AG04449 (cell line): ENCODE measurements at regions not wholly inside any gene's neighbourhood (a gene's known extent, or its start where the extent isn't known, plus 50 kb on each side); places are given as distances from the start of the nearest gene placed in this dataset.

Source experiments
- CTCF ChIA-PET: fragments of 350-600 bp; formaldehyde crosslinking; extraction: SDS; loops from one replicate; lab custom pipeline; 2021; ENCODE audit warnings: antibody characterized with exemption; lab: Yijun Ruan, JAX
- POLR2A ChIA-PET: fragments of 400-600, 350-600 bp; formaldehyde crosslinking; extraction: SDS; loops from one replicate; lab custom pipeline; 2020; ENCODE audit warnings: antibody characterized with exemption, inconsistent platforms; lab: Yijun Ruan, JAX
- DNase-seq: peaks from one replicate; pipeline ENCODE4 v3.0.0-alpha.2; 2010; ENCODE audit warnings: low read depth, low spot score
- H3K4me3 ChIP-seq: 2 replicates; pipeline ENCODE4 v1.5.1; 2011; ENCODE audit warnings: low read depth, mild to moderate bottlenecking, control low read depth, low read length
- TF ChIP-seq, protein P1 (sequence below): IDR thresholded peaks from one replicate; pipeline ENCODE4 v1.5.1; 2011; ENCODE audit warnings: mild to moderate bottlenecking, moderate library complexity, low read length, control low read depth, inconsistent platforms; ENCODE audit not compliant: insufficient read depth; ENCODE audit errors: missing control alignments

DNA sequence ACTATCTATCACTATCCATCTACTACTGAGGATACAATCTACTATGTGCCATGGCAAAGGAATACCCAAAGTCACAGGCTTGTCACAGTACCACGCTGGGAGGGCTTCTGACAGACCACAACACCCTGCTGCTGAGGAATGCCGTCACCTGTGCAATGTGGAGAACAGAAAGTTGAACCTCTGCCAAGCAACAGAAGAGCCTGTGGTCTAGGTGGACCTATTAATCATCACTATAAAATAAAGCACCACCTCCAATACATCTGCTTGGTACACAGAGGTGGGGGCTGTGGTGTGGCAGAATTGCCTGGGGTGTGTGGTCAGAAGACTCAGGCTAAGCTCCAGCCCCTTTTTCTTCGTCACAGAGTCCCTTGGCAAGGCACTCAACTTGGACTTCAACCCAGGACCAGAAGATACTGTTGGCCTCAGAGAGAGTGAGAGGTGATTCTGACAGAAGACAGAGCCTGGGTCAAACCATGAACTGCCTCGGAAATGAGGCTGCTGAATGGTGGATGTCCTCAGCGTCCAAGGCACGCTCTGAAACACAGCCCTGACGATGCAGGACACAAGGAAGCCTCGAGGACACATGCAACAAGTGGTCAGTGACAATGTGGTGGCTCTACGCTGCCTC is 189.4 kb upstream of the CHRNA7 start:
- ChIA-PET CTCF (no interaction called here), POLR2A (no interaction called here)
- TF ChIP-seq, protein P1, sequence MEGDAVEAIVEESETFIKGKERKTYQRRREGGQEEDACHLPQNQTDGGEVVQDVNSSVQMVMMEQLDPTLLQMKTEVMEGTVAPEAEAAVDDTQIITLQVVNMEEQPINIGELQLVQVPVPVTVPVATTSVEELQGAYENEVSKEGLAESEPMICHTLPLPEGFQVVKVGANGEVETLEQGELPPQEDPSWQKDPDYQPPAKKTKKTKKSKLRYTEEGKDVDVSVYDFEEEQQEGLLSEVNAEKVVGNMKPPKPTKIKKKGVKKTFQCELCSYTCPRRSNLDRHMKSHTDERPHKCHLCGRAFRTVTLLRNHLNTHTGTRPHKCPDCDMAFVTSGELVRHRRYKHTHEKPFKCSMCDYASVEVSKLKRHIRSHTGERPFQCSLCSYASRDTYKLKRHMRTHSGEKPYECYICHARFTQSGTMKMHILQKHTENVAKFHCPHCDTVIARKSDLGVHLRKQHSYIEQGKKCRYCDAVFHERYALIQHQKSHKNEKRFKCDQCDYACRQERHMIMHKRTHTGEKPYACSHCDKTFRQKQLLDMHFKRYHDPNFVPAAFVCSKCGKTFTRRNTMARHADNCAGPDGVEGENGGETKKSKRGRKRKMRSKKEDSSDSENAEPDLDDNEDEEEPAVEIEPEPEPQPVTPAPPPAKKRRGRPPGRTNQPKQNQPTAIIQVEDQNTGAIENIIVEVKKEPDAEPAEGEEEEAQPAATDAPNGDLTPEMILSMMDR = no peak
- no peak overlapping the region for H3K4me3 ChIP-seq
- DNase-seq = no peak

DNA sequence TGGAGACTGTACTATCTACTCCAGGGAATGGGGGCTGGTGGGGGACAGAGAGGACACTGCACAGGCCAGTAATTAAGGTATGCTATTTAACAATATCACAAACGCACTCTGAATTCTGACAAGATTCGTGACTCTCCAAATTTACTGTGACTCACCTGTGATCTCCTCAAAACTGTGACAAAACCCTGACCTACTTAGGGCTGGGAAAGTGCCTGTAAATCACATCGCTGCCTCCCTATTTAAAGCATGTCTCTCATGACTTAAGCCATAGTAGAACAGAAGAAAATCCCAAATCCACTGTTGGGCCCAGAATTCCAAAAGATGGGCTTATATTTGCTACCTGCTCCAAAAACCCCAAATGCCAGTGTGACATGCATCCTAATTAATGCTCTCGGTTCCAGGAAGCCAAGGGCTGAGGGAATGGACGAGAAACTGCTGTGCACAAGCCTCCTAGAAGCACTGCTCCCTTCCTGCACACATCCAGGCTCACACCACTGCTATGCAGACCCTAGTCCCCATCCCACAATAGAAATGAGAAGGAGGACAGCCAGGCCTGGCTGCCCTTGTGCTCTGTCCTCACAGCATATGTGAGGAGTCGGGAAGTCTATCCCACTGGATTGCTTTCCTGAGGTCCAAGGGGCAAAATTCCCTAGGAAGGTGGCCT is 187.7 kb upstream of the CHRNA7 start:
- TF ChIP-seq, protein P1 = no peak
- CTCF ChIA-PET = no interaction called here
- no peak for DNase-seq
- no peak overlapping the region for H3K4me3 ChIP-seq
- POLR2A ChIA-PET = no interaction called here

DNA sequence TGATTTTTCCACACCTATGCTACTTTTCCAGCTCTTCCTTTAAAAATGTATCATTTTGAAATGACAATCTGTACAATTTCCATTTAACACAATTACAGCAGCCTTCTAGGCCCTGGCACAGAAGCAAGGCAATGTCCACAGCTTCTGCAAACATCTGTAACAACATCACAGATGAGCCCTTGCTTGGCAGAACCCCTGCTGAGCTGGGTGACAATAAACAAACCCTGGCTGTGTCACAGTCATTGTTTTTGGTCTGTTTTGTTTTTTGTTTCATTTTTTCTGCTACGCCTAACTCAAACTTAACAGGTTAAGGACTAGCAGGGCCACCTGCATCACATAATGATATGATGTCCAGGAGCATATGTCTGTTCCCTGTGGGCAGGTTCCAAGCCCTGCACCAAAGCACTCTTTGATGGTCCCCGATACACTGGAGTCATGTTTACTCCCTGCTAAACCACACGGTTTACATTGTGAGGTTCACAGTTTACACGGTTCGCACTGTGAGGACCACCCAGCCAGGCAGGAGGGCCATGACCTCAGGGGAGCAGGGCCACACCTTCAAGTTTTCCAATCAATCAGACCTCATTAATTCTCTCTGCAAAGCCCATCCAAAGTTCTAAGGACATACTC is 186.8 kb upstream of the CHRNA7 start:
- POLR2A ChIA-PET = no interaction called here

DNA sequence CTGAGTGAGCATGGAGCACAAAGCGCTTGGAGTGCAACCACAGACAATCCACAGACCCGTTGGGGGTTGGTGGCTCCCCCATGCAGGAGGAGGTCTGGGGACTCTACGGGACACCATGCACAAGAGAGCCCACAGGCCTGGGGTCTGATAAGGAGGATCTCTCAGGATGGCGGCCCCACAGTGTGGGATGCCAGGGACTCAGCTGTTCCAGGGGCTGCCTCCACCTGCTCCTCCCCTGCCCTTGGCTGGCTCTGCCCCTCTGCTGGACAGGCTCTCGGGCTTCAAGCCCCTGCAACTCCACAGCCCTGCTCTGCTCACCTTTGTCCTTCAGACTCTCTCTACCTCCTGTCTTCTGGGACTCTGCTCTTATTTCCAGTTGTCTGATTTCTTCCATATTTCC is 184.5 kb upstream of the CHRNA7 start:
- no peak overlapping the region for H3K4me3 ChIP-seq
- TF ChIP-seq, protein P1 = no peak
- no peak for DNase-seq
- CTCF ChIA-PET = no interaction called here
- POLR2A ChIA-PET = no interaction called here

More for the DNA sequence above, 186.8 kb upstream of the CHRNA7 start:
- TF ChIP-seq, protein P1 = no peak
- no peak overlapping the region for H3K4me3 ChIP-seq
- CTCF ChIA-PET = no interaction called here
- no peak for DNase-seq

DNA sequence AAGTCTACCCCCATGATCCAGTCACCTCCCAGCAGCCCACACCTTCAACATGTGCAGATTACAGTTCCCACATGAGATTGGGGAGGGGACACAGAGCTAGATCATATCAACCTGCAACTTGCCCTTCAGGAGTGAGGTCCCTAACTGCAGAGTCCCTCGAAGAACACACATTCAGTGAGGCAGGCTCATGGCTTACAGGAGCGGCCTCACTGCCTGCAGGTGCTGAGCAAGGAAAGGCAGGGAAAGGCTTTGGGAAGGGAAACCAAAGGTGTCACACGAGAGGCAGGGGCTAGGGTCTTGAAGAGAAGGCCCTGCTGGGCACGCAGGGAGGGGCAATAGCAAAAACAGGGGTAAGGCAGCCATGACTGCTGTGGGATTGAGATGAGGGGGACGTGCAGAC is 182.4 kb upstream of the CHRNA7 start:
- no peak overlapping the region for H3K4me3 ChIP-seq
- TF ChIP-seq, protein P1 = no peak
- ChIA-PET CTCF (no interaction called here), POLR2A (no interaction called here)
- DNase-seq = no peak

DNA sequence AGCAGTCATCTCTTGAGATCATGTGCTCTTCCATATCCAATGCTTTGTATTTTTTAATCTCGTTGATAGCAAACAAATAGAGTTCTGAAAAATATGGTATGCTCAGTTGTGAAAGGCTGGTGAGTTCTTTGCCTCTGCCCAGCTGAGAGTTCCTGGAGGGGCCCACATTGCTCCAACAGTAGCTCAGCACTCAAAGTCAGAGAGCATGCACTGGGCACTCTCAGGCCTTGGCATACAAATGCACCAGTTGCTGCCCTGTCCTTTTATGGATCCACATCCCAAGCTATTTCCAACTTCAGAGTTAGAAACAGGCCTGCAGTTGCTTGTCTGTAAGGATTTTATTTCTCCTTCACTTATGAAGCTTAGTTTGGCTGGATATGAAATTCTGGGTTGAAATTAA is 181.7 kb upstream of the CHRNA7 start:
- no peak overlapping the region for H3K4me3 ChIP-seq
- ChIA-PET POLR2A (no interaction called here), CTCF (no interaction called here)
- TF ChIP-seq, protein P1 = no peak
- no peak for DNase-seq
